ENCODE measurements at regions not wholly inside any gene's neighbourhood (a gene's known extent, or its start where the extent isn't known, plus 50 kb on each side); places are given as distances from the start of the nearest gene placed in this dataset.

DNA sequence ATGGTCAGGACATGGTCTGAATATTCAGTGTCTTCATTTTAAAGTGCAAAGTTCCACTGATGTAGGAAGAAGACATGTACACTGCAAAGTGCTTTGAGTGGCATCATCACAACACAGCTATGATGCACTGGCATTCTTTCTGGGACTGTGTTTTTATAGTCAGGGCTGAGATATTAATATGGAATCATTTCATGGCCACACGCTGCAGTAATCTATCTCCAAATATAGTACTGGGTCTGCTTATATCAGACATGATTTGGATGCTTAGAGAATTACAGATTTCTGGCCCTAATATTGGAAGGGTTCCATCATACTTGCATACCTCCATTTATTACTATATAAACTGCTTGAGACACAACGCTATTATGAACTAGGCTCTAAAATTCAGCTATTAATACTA is 1170.9 kb downstream of the NLGN4X start:
- Histone ChIP-seq H3K4me1 (peaks cover 0 to 9% (median 0%) of the 10 kb centered on the region in 4 donors), H3K4me3 (no peak overlapping the region), H3K27ac (replicated peaks in 1 of 4) (peak overlapping the region in 2 of 4 donors; percentile 34 to 45), H3K36me3 (no peaks in the 10 kb centered on the region), H3K27me3 (no peaks in the 10 kb centered on the region), H3K9me3 (no peaks in the 10 kb centered on the region)
- intact Hi-C loops (cut with DNase I) = no loop called here
- TF ChIP-seq POLR2AphosphoS5 (IDR thresholded peaks at IDR 0.05) (no peak), POLR2A (IDR thresholded peaks at IDR 0.05; ENCODE audit: low read depth) (no peak), EP300 (IDR thresholded peaks at IDR 0.05) (no peak)
- TF ChIP-seq, protein P1, sequence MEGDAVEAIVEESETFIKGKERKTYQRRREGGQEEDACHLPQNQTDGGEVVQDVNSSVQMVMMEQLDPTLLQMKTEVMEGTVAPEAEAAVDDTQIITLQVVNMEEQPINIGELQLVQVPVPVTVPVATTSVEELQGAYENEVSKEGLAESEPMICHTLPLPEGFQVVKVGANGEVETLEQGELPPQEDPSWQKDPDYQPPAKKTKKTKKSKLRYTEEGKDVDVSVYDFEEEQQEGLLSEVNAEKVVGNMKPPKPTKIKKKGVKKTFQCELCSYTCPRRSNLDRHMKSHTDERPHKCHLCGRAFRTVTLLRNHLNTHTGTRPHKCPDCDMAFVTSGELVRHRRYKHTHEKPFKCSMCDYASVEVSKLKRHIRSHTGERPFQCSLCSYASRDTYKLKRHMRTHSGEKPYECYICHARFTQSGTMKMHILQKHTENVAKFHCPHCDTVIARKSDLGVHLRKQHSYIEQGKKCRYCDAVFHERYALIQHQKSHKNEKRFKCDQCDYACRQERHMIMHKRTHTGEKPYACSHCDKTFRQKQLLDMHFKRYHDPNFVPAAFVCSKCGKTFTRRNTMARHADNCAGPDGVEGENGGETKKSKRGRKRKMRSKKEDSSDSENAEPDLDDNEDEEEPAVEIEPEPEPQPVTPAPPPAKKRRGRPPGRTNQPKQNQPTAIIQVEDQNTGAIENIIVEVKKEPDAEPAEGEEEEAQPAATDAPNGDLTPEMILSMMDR (IDR thresholded peaks at IDR 0.05) = no peak
- no peak for DNase-seq (ENCODE audit: extremely low spot score)
- 53% methylated on average over 2 of the region's 2 CpGs for WGBS

GRCh38 chrX:5054852-5055251 is 1173.8 kb downstream of the NLGN4X start:
- Histone ChIP-seq H3K4me1 (peaks cover 0 to 18% (median 0%) of the 10 kb centered on the region in 4 donors), H3K9me3 (no peaks in the 10 kb centered on the region), H3K36me3 (no peaks in the 10 kb centered on the region), H3K27ac (replicated peaks in 1 of 4) (no peak overlapping the region), H3K27me3 (no peaks in the 10 kb centered on the region), H3K4me3 (no peak overlapping the region)
- no peak for DNase-seq (ENCODE audit: extremely low spot score)
- intact Hi-C loops (cut with DNase I) = no loop called here
- TF ChIP-seq POLR2A (IDR thresholded peaks at IDR 0.05; ENCODE audit: low read depth) (no peak), POLR2AphosphoS5 (IDR thresholded peaks at IDR 0.05) (no peak), EP300 (IDR thresholded peaks at IDR 0.05) (no peak)
- TF ChIP-seq, protein P1 (IDR thresholded peaks at IDR 0.05) = no peak

DNA sequence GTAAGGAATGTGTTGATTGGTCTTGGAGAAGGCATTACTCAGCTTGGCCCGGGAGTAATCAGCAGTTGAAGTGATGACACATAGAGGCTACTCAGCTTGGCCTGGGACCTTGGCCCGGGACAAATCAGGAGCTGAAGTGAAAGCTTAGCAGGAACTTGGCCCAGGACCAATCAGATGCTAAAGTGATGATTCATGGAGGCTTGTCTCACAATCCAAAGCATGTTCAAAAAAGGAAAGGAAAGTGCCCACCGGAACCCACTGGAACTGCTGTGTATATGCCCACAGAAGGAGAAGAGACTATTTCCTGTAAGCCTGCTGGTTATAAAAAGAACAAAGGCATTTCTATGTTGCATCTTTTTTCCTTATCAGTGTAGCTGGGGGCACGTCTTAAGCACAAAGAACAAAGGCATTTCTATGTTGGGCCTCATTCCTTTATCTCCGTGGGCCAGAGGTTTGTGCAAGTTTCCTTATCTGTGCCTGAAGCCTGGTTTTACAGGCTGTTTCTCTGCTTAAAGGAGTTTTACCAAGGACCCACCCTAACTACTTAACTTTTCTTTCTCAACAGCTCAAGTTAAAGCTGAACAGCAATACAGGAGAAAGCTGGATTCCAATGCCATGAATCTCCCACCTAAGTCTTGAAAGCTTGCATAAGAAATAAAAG is 1176.7 kb downstream of the NLGN4X start:
- Histone ChIP-seq H3K27me3 (no peaks in the 10 kb centered on the region), H3K27ac (replicated peaks in 1 of 4) (peak overlapping the region; percentile 46 to 76 (median 68)), H3K4me1 (peaks cover 0 to 12% (median 0%) of the 10 kb centered on the region in 4 donors), H3K9me3 (no peaks in the 10 kb centered on the region), H3K36me3 (no peaks in the 10 kb centered on the region), H3K4me3 (no peak overlapping the region)
- intact Hi-C loops (cut with DNase I) = no loop called here
- WGBS = 31% methylated on average over 5 of the region's 5 CpGs
- no peak for DNase-seq (ENCODE audit: extremely low spot score)
- peak; percentile 24 to 46 for TF ChIP-seq POLR2AphosphoS5 (IDR thresholded peaks at IDR 0.05)
- TF ChIP-seq EP300 (IDR thresholded peaks at IDR 0.05) = no peak

DNA sequence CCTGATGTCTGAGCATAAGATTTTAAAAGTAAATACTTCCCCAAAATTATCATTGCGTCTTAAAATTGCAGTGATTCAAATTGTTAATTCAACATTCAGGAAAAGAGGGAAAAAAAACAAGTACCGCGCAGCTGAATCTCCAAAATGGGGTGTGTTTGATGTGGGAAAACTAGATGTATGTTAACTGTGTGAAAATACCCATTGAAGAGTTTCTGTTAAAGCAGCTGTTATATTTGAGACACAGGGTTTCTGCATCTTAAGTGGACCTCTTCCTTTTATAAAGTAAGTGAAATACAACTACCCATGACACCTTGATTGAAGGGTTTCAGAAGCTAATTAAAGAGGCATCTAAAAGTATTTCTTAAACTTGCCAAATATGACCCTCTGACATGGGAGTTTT is 1186.1 kb downstream of the NLGN4X start:
- TF ChIP-seq POLR2A (IDR thresholded peaks at IDR 0.05; ENCODE audit: low read depth) (no peak), EP300 (IDR thresholded peaks at IDR 0.05) (no peak), POLR2AphosphoS5 (IDR thresholded peaks at IDR 0.05) (no peak)
- TF ChIP-seq, protein P1 (IDR thresholded peaks at IDR 0.05) = no peak
- no peaks in the 10 kb centered on the region for H3K27me3 ChIP-seq
- intact Hi-C loops (cut with DNase I) = no loop called here
- WGBS = 92% methylated on average over 3 of the region's 3 CpGs
- no peaks in the 10 kb centered on the region for H3K36me3 ChIP-seq
- H3K4me1 ChIP-seq = no peaks in the 10 kb centered on the region
- no peaks in the 10 kb centered on the region for H3K9me3 ChIP-seq
- no peak overlapping the region for H3K27ac ChIP-seq (replicated peaks in 1 of 4)
- H3K4me3 ChIP-seq = no peak overlapping the region
- no peak for DNase-seq (ENCODE audit: extremely low spot score)

DNA sequence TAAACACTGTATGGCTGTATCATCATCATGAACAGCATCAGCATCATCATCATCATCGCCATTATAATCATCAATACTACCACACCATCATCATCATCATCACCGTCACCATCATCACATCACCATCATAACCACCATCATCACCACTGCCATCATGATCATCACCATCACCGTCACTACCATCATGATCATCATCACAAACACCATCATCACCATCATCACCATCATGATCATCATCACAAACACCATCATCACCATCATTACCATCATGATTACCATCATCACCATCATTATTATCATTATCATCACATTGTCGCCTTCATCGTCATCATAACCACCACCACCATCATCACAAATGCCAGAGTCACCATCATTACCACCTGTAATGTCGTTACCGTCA is 1196.9 kb downstream of the NLGN4X start:
- intact Hi-C loops (cut with DNase I) = no loop called here
- H3K4me1 ChIP-seq = no peaks in the 10 kb centered on the region
- no peaks in the 10 kb centered on the region for H3K9me3 ChIP-seq
- DNase-seq (ENCODE audit: extremely low spot score) = no peak
- H3K36me3 ChIP-seq = no peaks in the 10 kb centered on the region
- H3K27me3 ChIP-seq = no peaks in the 10 kb centered on the region
- no peak for TF ChIP-seq POLR2A (IDR thresholded peaks at IDR 0.05; ENCODE audit: low read depth)
- TF ChIP-seq, protein P1 (IDR thresholded peaks at IDR 0.05) = no peak
- no peak for TF ChIP-seq POLR2AphosphoS5 (IDR thresholded peaks at IDR 0.05)
- TF ChIP-seq EP300 (IDR thresholded peaks at IDR 0.05) = no peak
- no peak overlapping the region for H3K27ac ChIP-seq (replicated peaks in 1 of 4)
- 90% methylated on average over 7 of the region's 7 CpGs for WGBS
- H3K4me3 ChIP-seq = no peak overlapping the region
